ENCODE measurements at regions not wholly inside any gene's neighbourhood (a gene's known extent, or its start where the extent isn't known, plus 50 kb on each side); places are given as distances from the start of the nearest gene placed in this dataset.

- no peak for DNase-seq
- ChIA-PET POLR2A (interaction anchor here (0.7 kb wide), 1 partner anchor 1126 kb away, joined by 3 read pairs; no protein-coding TSS in a partner anchor), CTCF (no interaction called here)
- no peak overlapping the region for H3K4me3 Mint-ChIP-seq
- H3K4me1 Mint-ChIP-seq, result no peaks in the 10 kb centered on the region
- TF ChIP-seq CTCF (IDR thresholded peaks at IDR 0.05), result no peak
- H3K27ac Mint-ChIP-seq, result no peak overlapping the region
- peaks cover 3% of the 10 kb centered on the region for H3K27me3 Mint-ChIP-seq
- H3K9me3 Mint-ChIP-seq, result no peaks in the 10 kb centered on the region
- no peaks in the 10 kb centered on the region for H3K36me3 Mint-ChIP-seq (ENCODE audit: low read depth)
- ATAC-seq (ENCODE audit: low read depth), result no peak
- intact Hi-C loops (cut with micrococcal nuclease), result no loop called here
Measured at GRCh38 chr15:62802612-62803011, 239.9 kb upstream of the TPM1 start.

GRCh38 chr15:62803856-62804400, 238.6 kb upstream of the TPM1 start:
- ChIA-PET POLR2A (no interaction called here), CTCF (no interaction called here)
- TF ChIP-seq CTCF (IDR thresholded peaks at IDR 0.05), result no peak
- Mint-ChIP-seq H3K36me3 (ENCODE audit: low read depth) (no peaks in the 10 kb centered on the region), H3K9me3 (no peaks in the 10 kb centered on the region), H3K27me3 (peaks cover 3% of the 10 kb centered on the region), H3K4me1 (no peaks in the 10 kb centered on the region), H3K4me3 (no peak overlapping the region), H3K27ac (no peak overlapping the region)
- intact Hi-C loops (cut with micrococcal nuclease), result no loop called here
- ATAC-seq (ENCODE audit: low read depth) (no peak), DNase-seq (no peak)

GRCh38 chr15:62805502-62805901, 237.0 kb upstream of the TPM1 start:
- Mint-ChIP-seq H3K4me3 (no peak overlapping the region), H3K4me1 (no peaks in the 10 kb centered on the region), H3K9me3 (no peaks in the 10 kb centered on the region), H3K27me3 (peaks cover 3% of the 10 kb centered on the region), H3K27ac (no peak overlapping the region), H3K36me3 (ENCODE audit: low read depth) (no peaks in the 10 kb centered on the region)
- POLR2A ChIA-PET, result no interaction called here
- CTCF ChIA-PET, result no interaction called here
- intact Hi-C loops (cut with micrococcal nuclease), result no loop called here
- DNase-seq (no peak), ATAC-seq (ENCODE audit: low read depth) (no peak)
- no peak for TF ChIP-seq CTCF (IDR thresholded peaks at IDR 0.05)

- CTCF ChIA-PET, result no interaction called here
- Mint-ChIP-seq H3K9me3 (no peaks in the 10 kb centered on the region), H3K27ac (no peak overlapping the region), H3K4me3 (no peak overlapping the region), H3K36me3 (ENCODE audit: low read depth) (no peaks in the 10 kb centered on the region), H3K4me1 (no peaks in the 10 kb centered on the region), H3K27me3 (no peaks in the 10 kb centered on the region)
- no peak for TF ChIP-seq CTCF (IDR thresholded peaks at IDR 0.05)
- no peak for ATAC-seq (ENCODE audit: low read depth)
- DNase-seq, result no peak
- intact Hi-C loops (cut with micrococcal nuclease), result no loop called here
- POLR2A ChIA-PET, result no interaction called here
Measured at GRCh38 chr15:62807539-62808130, 234.9 kb upstream of the TPM1 start.

- H3K4me1 Mint-ChIP-seq, result no peaks in the 10 kb centered on the region
- DNase-seq (no peak), ATAC-seq (ENCODE audit: low read depth) (no peak)
- POLR2A ChIA-PET, result no interaction called here
- intact Hi-C loops (cut with micrococcal nuclease), result no loop called here
- CTCF ChIA-PET, result no interaction called here
- no peaks in the 10 kb centered on the region for H3K27me3 Mint-ChIP-seq
- no peak overlapping the region for H3K4me3 Mint-ChIP-seq
- H3K9me3 Mint-ChIP-seq, result no peaks in the 10 kb centered on the region
- H3K27ac Mint-ChIP-seq, result no peak overlapping the region
- H3K36me3 Mint-ChIP-seq (ENCODE audit: low read depth), result no peaks in the 10 kb centered on the region
- no peak for TF ChIP-seq CTCF (IDR thresholded peaks at IDR 0.05)
Measured at GRCh38 chr15:62809115-62809967, 233.2 kb upstream of the TPM1 start.
